Panc1 (cell line): ENCODE measurements at regions not wholly inside any gene's neighbourhood (a gene's known extent, or its start where the extent isn't known, plus 50 kb on each side); places are given as distances from the start of the nearest gene placed in this dataset.

Experiments
- ATAC-seq: fragments of 200-7000 bp; cut with Tn5 transposase; 2 replicates; pipeline ENCODE4 v1.9.1; 2020; ENCODE audit warnings: mild to moderate bottlenecking, moderate library complexity
- BruUV-seq: library from RNA; stranded (reverse); fragments of 400-500 nt; replicated peaks from 2 replicates; lab custom pipeline; 2021; lab: Mats Ljungman, UMichigan
- CTCF ChIA-PET: fragments of 300-600 bp; sonication (Branson Sonifier 250); formaldehyde crosslinking; loops from one replicate; lab custom pipeline; 2022; ENCODE audit warnings: antibody characterized with exemption; lab: Charles Lee
- POLR2A ChIA-PET: fragments of 300-600 bp; sonication (Branson Sonifier 250); formaldehyde crosslinking; loops from one replicate; lab custom pipeline; 2022; ENCODE audit warnings: antibody characterized with exemption; lab: Charles Lee
- DNase-seq: peaks from one replicate; pipeline ENCODE4 v3.0.0-alpha.2; 2010; ENCODE audit warnings: low read depth, low spot score
- H3K27ac ChIP-seq: 2 replicates; pipeline ENCODE4 v1.5.1; 2011; ENCODE audit warnings: mild to moderate bottlenecking, low read length, inconsistent platforms
- H3K27me3 ChIP-seq: fragments of 200-500 bp; sonication (Bioruptor generic); 2 replicates; pipeline ENCODE4 v1.6.0; 2014; ENCODE audit warnings: low read length, inconsistent platforms; ENCODE audit not compliant: control insufficient read depth, insufficient read depth
- H3K36me3 ChIP-seq: fragments of 200-500 bp; sonication (Bioruptor generic); 2 replicates; pipeline ENCODE4 v1.5.1; 2014; ENCODE audit warnings: inconsistent platforms, mild to moderate bottlenecking, low read length, moderate library complexity; ENCODE audit not compliant: control insufficient read depth, insufficient read depth
- H3K4me1 ChIP-seq: 2 replicates; pipeline ENCODE4 v1.5.1; 2011; ENCODE audit warnings: inconsistent platforms, mild to moderate bottlenecking, low read length, moderate library complexity; ENCODE audit not compliant: control insufficient read depth, insufficient read depth
- H3K4me3 ChIP-seq, 2 experiments: 2 replicates each; pipeline ENCODE4 v1.5.1; 2011 to 2012; ENCODE audit warnings: low read depth in 2 of 2, low read length in 2 of 2, mild to moderate bottlenecking in 2 of 2, inconsistent platforms in 1 of 2, moderate library complexity in 1 of 2
- H3K9me3 ChIP-seq: fragments of 200-500 bp; sonication (Bioruptor generic); 2 replicates; pipeline ENCODE4 v1.5.1; 2014; ENCODE audit warnings: low read depth, mild to moderate bottlenecking, inconsistent platforms, low read length, moderate library complexity; ENCODE audit not compliant: control insufficient read depth, insufficient read depth
- POLR2AphosphoS5 ChIP-seq: IDR thresholded peaks from 2 replicates; pipeline ENCODE4 v1.6.1; 2012; ENCODE audit warnings: mild to moderate bottlenecking, low read depth, low read length, moderate library complexity
- REST ChIP-seq, 2 experiments: IDR thresholded peaks; 2 replicates each; pipeline ENCODE4 v1.6.1; 2011 to 2012; ENCODE audit warnings: low read depth in 2 of 2, control low read depth in 1 of 2, low read length in 1 of 2, mild to moderate bottlenecking in 1 of 2, moderate library complexity in 1 of 2; ENCODE audit not compliant: insufficient read depth in 1 of 2
- SIN3A ChIP-seq: IDR thresholded peaks from 2 replicates; pipeline ENCODE4 v1.6.1; 2012; ENCODE audit warnings: low read depth, mild to moderate bottlenecking, low read length, moderate library complexity, borderline replicate concordance; ENCODE audit not compliant: insufficient read depth
- TCF7L2 ChIP-seq: IDR thresholded peaks from 2 replicates; pipeline ENCODE4 v1.6.1; 2011; ENCODE audit warnings: mild to moderate bottlenecking, low read depth, low read length, inconsistent platforms
- in situ Hi-C: cut with HindIII; loops from 2 replicates; pipeline ENCODE4 v1.10.0; 2016; ENCODE audit warnings: low sequenced_read_pairs, low pct_unique_long_range_greater_than_20kb
- intact Hi-C: fragments of 100-400 bp; cut with micrococcal nuclease; formaldehyde crosslinking; loops from one replicate; pipeline ENCODE4 v1.10.0; 2022; ENCODE audit not compliant: unreplicated experiment
- TF ChIP-seq, protein P1 (sequence below): fragments of 450-650 bp; IDR thresholded peaks from 2 replicates; pipeline ENCODE4 v1.5.1; 2017; ENCODE audit warnings: mild to moderate bottlenecking

DNA sequence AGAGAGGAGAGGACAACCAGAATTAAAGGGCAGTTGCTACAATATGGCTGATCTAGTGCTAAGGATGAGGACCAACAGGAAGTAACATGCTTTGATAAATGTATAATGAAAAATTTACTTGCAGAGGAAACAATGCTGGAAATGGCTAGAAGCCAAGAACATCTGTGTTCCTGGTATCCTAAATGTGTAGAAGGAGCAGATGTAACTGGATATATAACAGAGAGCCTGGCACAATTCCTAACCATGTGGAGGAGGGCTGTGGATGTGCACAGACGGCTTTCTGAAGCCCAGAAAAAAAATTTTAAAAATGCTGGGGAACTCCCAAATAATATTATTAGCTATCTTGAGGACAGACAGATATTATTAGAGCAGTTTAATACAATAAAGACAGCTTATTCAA is 159.4 kb upstream of the GBE1 start:
- ChIA-PET POLR2A (no interaction called here), CTCF (no interaction called here)
- in situ Hi-C loops = no loop called here
- Histone ChIP-seq H3K36me3 (no peaks in the 10 kb centered on the region), H3K9me3 (no peaks in the 10 kb centered on the region), H3K27me3 (no peaks in the 10 kb centered on the region), H3K4me1 (no peaks in the 10 kb centered on the region), H3K4me3 (no peak overlapping the region), H3K27ac (no peak overlapping the region)
- no TSS peak for BruUV-seq
- DNase-seq = no peak
- no peak for ATAC-seq
- intact Hi-C loops = no loop called here
- TF ChIP-seq POLR2AphosphoS5 (no peak), TCF7L2 (no peak), REST (IDR thresholded peaks at IDR 0.05; ENCODE audit: insufficient read depth in 1 of 2, low read depth in 2 of 2, low read length in 1 of 2) (no peak), SIN3A (no peak)
- TF ChIP-seq, protein P1, sequence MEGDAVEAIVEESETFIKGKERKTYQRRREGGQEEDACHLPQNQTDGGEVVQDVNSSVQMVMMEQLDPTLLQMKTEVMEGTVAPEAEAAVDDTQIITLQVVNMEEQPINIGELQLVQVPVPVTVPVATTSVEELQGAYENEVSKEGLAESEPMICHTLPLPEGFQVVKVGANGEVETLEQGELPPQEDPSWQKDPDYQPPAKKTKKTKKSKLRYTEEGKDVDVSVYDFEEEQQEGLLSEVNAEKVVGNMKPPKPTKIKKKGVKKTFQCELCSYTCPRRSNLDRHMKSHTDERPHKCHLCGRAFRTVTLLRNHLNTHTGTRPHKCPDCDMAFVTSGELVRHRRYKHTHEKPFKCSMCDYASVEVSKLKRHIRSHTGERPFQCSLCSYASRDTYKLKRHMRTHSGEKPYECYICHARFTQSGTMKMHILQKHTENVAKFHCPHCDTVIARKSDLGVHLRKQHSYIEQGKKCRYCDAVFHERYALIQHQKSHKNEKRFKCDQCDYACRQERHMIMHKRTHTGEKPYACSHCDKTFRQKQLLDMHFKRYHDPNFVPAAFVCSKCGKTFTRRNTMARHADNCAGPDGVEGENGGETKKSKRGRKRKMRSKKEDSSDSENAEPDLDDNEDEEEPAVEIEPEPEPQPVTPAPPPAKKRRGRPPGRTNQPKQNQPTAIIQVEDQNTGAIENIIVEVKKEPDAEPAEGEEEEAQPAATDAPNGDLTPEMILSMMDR = no peak

- Histone ChIP-seq H3K4me1 (no peaks in the 10 kb centered on the region), H3K27ac (no peak overlapping the region), H3K9me3 (no peaks in the 10 kb centered on the region), H3K27me3 (no peaks in the 10 kb centered on the region), H3K4me3 (no peak overlapping the region), H3K36me3 (no peaks in the 10 kb centered on the region)
- CTCF ChIA-PET = no interaction called here
- in situ Hi-C loops (no loop called here), intact Hi-C loops (no loop called here)
- POLR2A ChIA-PET = no interaction called here
- ATAC-seq = no peak
- DNase-seq = no peak
- TF ChIP-seq TCF7L2 (no peak), REST (IDR thresholded peaks at IDR 0.05; ENCODE audit: insufficient read depth in 1 of 2, low read depth in 2 of 2, low read length in 1 of 2) (no peak), SIN3A (no peak), POLR2AphosphoS5 (no peak)
- no TSS peak for BruUV-seq
Observed at GRCh38 chr3:81916890-81917289, 155.4 kb upstream of the GBE1 start.
